ENCODE measurements at regions not wholly inside any gene's neighbourhood (a gene's known extent, or its start where the extent isn't known, plus 50 kb on each side); places are given as distances from the start of the nearest gene placed in this dataset.

- CTCF ChIA-PET = no interaction called here
- intact Hi-C loops (cut with micrococcal nuclease; ENCODE audit: unreplicated experiment) = no loop called here
Measured at GRCh38 chr11:109016724-109017123, 351.9 kb downstream of the DDX10 start.

GRCh38 chr11:109017489-109017888 lies 352.6 kb downstream of the DDX10 start:
- ChIA-PET CTCF (no interaction called here), POLR2A (ENCODE audit: low non-redundant PET) (no interaction called here)
- Histone ChIP-seq H3K4me1 (ENCODE audit: insufficient read depth, low read length, poor library complexity, severe bottlenecking) (no peaks in the 10 kb centered on the region), H3K4me3 (ENCODE audit: low read depth, low read length, poor library complexity, severe bottlenecking) (no peak overlapping the region), H3K36me3 (ENCODE audit: insufficient read depth, low read length, poor library complexity, severe bottlenecking) (no peaks in the 10 kb centered on the region), H3K27me3 (replicated peaks; ENCODE audit: insufficient read depth, low read depth, low read length, poor library complexity) (peaks cover 5% of the 10 kb centered on the region), H3K9me3 (ENCODE audit: low read depth, low read length, poor library complexity, severe bottlenecking) (no peaks in the 10 kb centered on the region), H3K27ac (ENCODE audit: low read depth, low read length, poor library complexity, severe bottlenecking) (no peak overlapping the region)
- BruUV-seq (replicated peaks) = no TSS peak
- intact Hi-C loops (cut with micrococcal nuclease; ENCODE audit: unreplicated experiment) = no loop called here
- TF ChIP-seq EZH2 (IDR thresholded peaks at IDR 0.05; ENCODE audit: borderline replicate concordance, low read depth, low read length, poor library complexity, severe bottlenecking) (no peak), CTCF (conservative IDR thresholded peaks at IDR 0.05; ENCODE audit: low read depth, low read length) (no peak)
- DNase-seq (ENCODE audit: low spot score) = no peak

More at GRCh38 chr11:109016724-109017123, 351.9 kb downstream of the DDX10 start:
- TF ChIP-seq CTCF (conservative IDR thresholded peaks at IDR 0.05; ENCODE audit: low read depth, low read length) = no peak
- no TSS peak for BruUV-seq (replicated peaks)
- POLR2A ChIA-PET (ENCODE audit: low non-redundant PET) = interaction anchor here (0.6 kb wide), 1 partner anchor 229 kb away, joined by 3 read pairs; no protein-coding TSS in a partner anchor
- no peaks in the 10 kb centered on the region for H3K4me1 ChIP-seq (ENCODE audit: insufficient read depth, low read length, poor library complexity, severe bottlenecking)
- H3K9me3 ChIP-seq (ENCODE audit: low read depth, low read length, poor library complexity, severe bottlenecking) = no peaks in the 10 kb centered on the region
- H3K27ac ChIP-seq (ENCODE audit: low read depth, low read length, poor library complexity, severe bottlenecking) = no peak overlapping the region
- no peak overlapping the region for H3K4me3 ChIP-seq (ENCODE audit: low read depth, low read length, poor library complexity, severe bottlenecking)
- DNase-seq (ENCODE audit: low spot score) = no peak
- H3K27me3 ChIP-seq (replicated peaks; ENCODE audit: insufficient read depth, low read depth, low read length, poor library complexity) = peaks cover 5% of the 10 kb centered on the region
- H3K36me3 ChIP-seq (ENCODE audit: insufficient read depth, low read length, poor library complexity, severe bottlenecking) = no peaks in the 10 kb centered on the region

GRCh38 chr11:109018639-109019038 lies 353.8 kb downstream of the DDX10 start:
- TF ChIP-seq CTCF (conservative IDR thresholded peaks at IDR 0.05; ENCODE audit: low read depth, low read length) (no peak), EZH2 (IDR thresholded peaks at IDR 0.05; ENCODE audit: borderline replicate concordance, low read depth, low read length, poor library complexity, severe bottlenecking) (no peak)
- Histone ChIP-seq H3K4me3 (ENCODE audit: low read depth, low read length, poor library complexity, severe bottlenecking) (no peak overlapping the region), H3K4me1 (ENCODE audit: insufficient read depth, low read length, poor library complexity, severe bottlenecking) (no peaks in the 10 kb centered on the region), H3K27me3 (replicated peaks; ENCODE audit: insufficient read depth, low read depth, low read length, poor library complexity) (peaks cover 5% of the 10 kb centered on the region), H3K27ac (ENCODE audit: low read depth, low read length, poor library complexity, severe bottlenecking) (no peak overlapping the region), H3K36me3 (ENCODE audit: insufficient read depth, low read length, poor library complexity, severe bottlenecking) (no peaks in the 10 kb centered on the region), H3K9me3 (ENCODE audit: low read depth, low read length, poor library complexity, severe bottlenecking) (no peaks in the 10 kb centered on the region)
- BruUV-seq (replicated peaks) = no TSS peak
- POLR2A ChIA-PET (ENCODE audit: low non-redundant PET) = no interaction called here
- no peak for DNase-seq (ENCODE audit: low spot score)
- intact Hi-C loops (cut with micrococcal nuclease; ENCODE audit: unreplicated experiment) = no loop called here
- CTCF ChIA-PET = no interaction called here

Data from A673 (cell line).